ENCODE measurements at regions not wholly inside any gene's neighbourhood (a gene's known extent, or its start where the extent isn't known, plus 50 kb on each side); places are given as distances from the start of the nearest gene placed in this dataset.

GRCh38 chr1:65728504-65728903, 64.2 kb upstream of the PDE4B start:
- H3K79me2 ChIP-seq (ENCODE audit: control insufficient read depth, insufficient read depth, low read length): no peaks in the 10 kb centered on the region
- dilution Hi-C loops (cut with MboI; ENCODE audit: extremely low pct_ligation_motif_present, low sequenced_read_pairs): no loop called here
- no peak for FAIRE-seq

GRCh38 chr1:65729259-65729658, 63.4 kb upstream of the PDE4B start:
- H3K4me1 ChIP-seq (ENCODE audit: control insufficient read depth, extremely low read depth, insufficient read depth, low read length): no peaks in the 10 kb centered on the region
- no peak overlapping the region for H3K9ac ChIP-seq (ENCODE audit: control insufficient read depth, extremely low read depth, insufficient read depth, low read length)
- H3K4me3 ChIP-seq (ENCODE audit: control insufficient read depth in 2 of 3, extremely low read depth in 1 of 3, insufficient read depth in 2 of 3, low read depth in 1 of 3, low read length in 3 of 3): no peak overlapping the region
- H3K79me2 ChIP-seq (ENCODE audit: control insufficient read depth, insufficient read depth, low read length): no peaks in the 10 kb centered on the region
- H3K27ac ChIP-seq (ENCODE audit: control insufficient read depth, insufficient read depth, low read length): no peak overlapping the region
- H3K27me3 ChIP-seq (ENCODE audit: control insufficient read depth, extremely low read depth, insufficient read depth, low read length): no peaks in the 10 kb centered on the region
- H3K36me3 ChIP-seq (ENCODE audit: control insufficient read depth in 2 of 2, extremely low read depth in 1 of 2, insufficient read depth in 2 of 2, low read length in 2 of 2): no peaks in the 10 kb centered on the region
- no peaks in the 10 kb centered on the region for H4K20me1 ChIP-seq (ENCODE audit: control insufficient read depth, extremely low read depth, insufficient read depth, low read length)
- H3K9me1 ChIP-seq (ENCODE audit: control insufficient read depth, extremely low read depth, insufficient read depth, low read length): no peaks in the 10 kb centered on the region
- DNase-seq (ENCODE audit: low read depth, low spot score) (no peak), FAIRE-seq (no peak)
- H2AFZ ChIP-seq (ENCODE audit: control insufficient read depth, low read length): no peak overlapping the region
- no peak for TF ChIP-seq EZH2 (IDR thresholded peaks at IDR 0.05; ENCODE audit: low read length)
- no peak for TF ChIP-seq CTCF (optimal IDR thresholded peaks at IDR 0.05 in 1 of 3, IDR thresholded peaks at IDR 0.05 in 1 of 3, conservative IDR thresholded peaks at IDR 0.05 in 1 of 3; ENCODE audit: extremely low read depth in 1 of 3, insufficient read depth in 2 of 3, low read length in 3 of 3)
- H3K9me3 ChIP-seq (ENCODE audit: control insufficient read depth, low read depth, low read length): no peaks in the 10 kb centered on the region
- dilution Hi-C loops (cut with MboI; ENCODE audit: extremely low pct_ligation_motif_present, low sequenced_read_pairs): no loop called here
- no peak overlapping the region for H3K4me2 ChIP-seq (ENCODE audit: control insufficient read depth, extremely low read depth, insufficient read depth, low read depth, low read length)

More at GRCh38 chr1:65728504-65728903, 64.2 kb upstream of the PDE4B start:
- TF ChIP-seq EZH2 (IDR thresholded peaks at IDR 0.05; ENCODE audit: low read length): no peak
- no peak for TF ChIP-seq CTCF (optimal IDR thresholded peaks at IDR 0.05 in 1 of 3, IDR thresholded peaks at IDR 0.05 in 1 of 3, conservative IDR thresholded peaks at IDR 0.05 in 1 of 3; ENCODE audit: extremely low read depth in 1 of 3, insufficient read depth in 2 of 3, low read length in 3 of 3)
- H3K36me3 ChIP-seq (ENCODE audit: control insufficient read depth in 2 of 2, extremely low read depth in 1 of 2, insufficient read depth in 2 of 2, low read length in 2 of 2): no peaks in the 10 kb centered on the region
- no peak overlapping the region for H3K4me2 ChIP-seq (ENCODE audit: control insufficient read depth, extremely low read depth, insufficient read depth, low read depth, low read length)
- DNase-seq (ENCODE audit: low read depth, low spot score): no peak
- no peaks in the 10 kb centered on the region for H3K9me1 ChIP-seq (ENCODE audit: control insufficient read depth, extremely low read depth, insufficient read depth, low read length)
- H3K4me1 ChIP-seq (ENCODE audit: control insufficient read depth, extremely low read depth, insufficient read depth, low read length): no peaks in the 10 kb centered on the region
- no peaks in the 10 kb centered on the region for H4K20me1 ChIP-seq (ENCODE audit: control insufficient read depth, extremely low read depth, insufficient read depth, low read length)
- H3K9ac ChIP-seq (ENCODE audit: control insufficient read depth, extremely low read depth, insufficient read depth, low read length): no peak overlapping the region
- H3K27ac ChIP-seq (ENCODE audit: control insufficient read depth, insufficient read depth, low read length): no peak overlapping the region
- no peaks in the 10 kb centered on the region for H3K27me3 ChIP-seq (ENCODE audit: control insufficient read depth, extremely low read depth, insufficient read depth, low read length)
- H2AFZ ChIP-seq (ENCODE audit: control insufficient read depth, low read length): no peak overlapping the region
- no peak overlapping the region for H3K4me3 ChIP-seq (ENCODE audit: control insufficient read depth in 2 of 3, extremely low read depth in 1 of 3, insufficient read depth in 2 of 3, low read depth in 1 of 3, low read length in 3 of 3)
- H3K9me3 ChIP-seq (ENCODE audit: control insufficient read depth, low read depth, low read length): no peaks in the 10 kb centered on the region
